C4-2B (cell line): ENCODE measurements at regions not wholly inside any gene's neighbourhood (a gene's known extent, or its start where the extent isn't known, plus 50 kb on each side); places are given as distances from the start of the nearest gene placed in this dataset.
"Not testable (repeated sequence)": the region's sequence is repeated elsewhere in the genome, so short reads cannot be mapped to it uniquely, and the experiment has no call there.

Experiments used
- H3K27ac ChIP-seq: fragments of 450-650 bp; 2 replicates; pipeline ENCODE4 v1.5.1; 2017
- CTCF ChIP-seq: fragments of 450-650 bp; conservative IDR thresholded peaks from 2 replicates; pipeline ENCODE4 v1.5.1; 2017; ENCODE audit warnings: mild to moderate bottlenecking
- ZFX ChIP-seq: fragments of 450-650 bp; IDR thresholded peaks from 2 replicates; pipeline ENCODE4 v1.6.1; 2017

DNA sequence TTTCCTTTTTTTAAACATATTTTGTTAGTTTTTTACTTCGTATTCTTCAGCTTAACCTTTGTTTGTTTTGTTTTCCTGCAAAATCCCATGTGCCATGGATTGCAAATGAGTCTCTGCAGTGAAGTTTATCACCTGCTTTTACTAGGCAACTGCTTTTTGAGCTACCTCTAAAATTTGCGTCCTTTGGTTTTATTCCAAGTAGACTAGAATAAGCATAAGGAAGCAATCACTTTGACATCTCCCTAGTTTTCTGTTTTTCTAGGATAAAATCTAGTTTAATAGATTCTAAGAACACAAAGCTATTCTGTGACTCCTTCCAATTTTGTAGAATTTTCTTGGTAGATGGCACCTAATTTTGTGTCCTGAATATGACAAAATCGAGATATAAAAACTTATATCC, 1059.2 kb downstream of the OTOL1 start:
- H3K27ac ChIP-seq: no peak overlapping the region
- no peak for TF ChIP-seq ZFX
- TF ChIP-seq CTCF: no peak

DNA sequence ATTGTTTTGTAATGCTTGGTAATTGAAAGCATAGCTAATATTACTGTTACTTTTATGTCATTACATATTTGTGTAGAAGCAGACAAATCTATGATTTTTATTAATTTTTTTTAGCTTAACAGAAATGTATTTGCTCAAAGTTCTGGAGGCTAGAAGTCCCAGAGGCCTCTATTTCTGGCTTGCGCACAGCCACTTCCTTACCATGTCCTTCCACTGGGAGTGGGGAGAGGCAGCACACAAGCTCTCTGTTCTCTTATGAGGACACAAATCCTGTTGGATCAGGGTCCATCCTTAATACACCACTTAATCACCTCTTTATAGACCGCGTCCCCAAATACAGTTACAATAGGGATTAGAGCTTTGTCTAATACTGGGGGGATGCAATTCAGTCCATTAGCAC, 1061.4 kb downstream of the OTOL1 start:
- no peak overlapping the region for H3K27ac ChIP-seq

GRCh38 chr3:162568706-162569105, 1072.1 kb downstream of the OTOL1 start:
- H3K27ac ChIP-seq: no peak overlapping the region
- TF ChIP-seq ZFX (no peak), CTCF (no peak)

More for the DNA sequence above, 1061.4 kb downstream of the OTOL1 start:
- TF ChIP-seq ZFX (no peak), CTCF (no peak)

DNA sequence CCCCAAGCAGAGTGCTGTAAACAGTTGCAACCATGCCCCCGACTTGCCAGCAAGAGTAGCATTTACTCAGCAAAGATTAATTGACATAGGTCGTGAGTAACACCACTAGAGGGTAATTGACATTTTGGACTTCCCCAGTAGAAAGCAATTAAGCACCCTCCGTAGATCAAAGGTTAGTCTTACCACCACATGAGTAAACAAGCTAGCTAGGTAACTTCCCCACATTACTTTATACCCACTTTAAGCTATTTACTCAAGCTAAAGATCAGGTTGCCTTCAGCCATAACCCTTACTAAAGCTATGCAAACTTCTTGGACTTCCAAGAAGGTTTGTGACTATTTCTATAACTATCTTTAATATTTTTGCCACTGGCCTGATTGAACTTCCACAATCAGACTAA, 1072.7 kb downstream of the OTOL1 start:
- no peak for TF ChIP-seq ZFX
- no peak for TF ChIP-seq CTCF
- no peak overlapping the region for H3K27ac ChIP-seq

DNA sequence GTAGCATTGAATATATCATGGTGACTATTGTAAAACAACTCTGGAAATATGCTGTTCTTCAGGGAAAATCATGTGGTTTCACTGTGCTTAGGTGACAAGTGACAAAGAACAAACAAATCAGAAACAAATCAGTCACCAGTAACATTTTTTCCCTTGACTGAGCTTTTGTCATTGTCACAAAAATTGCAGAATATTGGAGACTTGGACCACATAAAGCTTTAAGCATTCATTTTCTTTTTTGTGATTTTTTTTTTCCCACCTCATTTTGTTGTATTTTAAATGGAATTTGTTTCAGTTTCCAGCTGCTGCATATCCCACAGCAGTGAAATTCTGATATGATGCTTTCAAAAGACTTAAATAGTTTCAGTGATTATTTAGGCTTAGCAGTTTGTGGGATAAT, 1088.4 kb downstream of the OTOL1 start:
- no peak overlapping the region for H3K27ac ChIP-seq
- TF ChIP-seq CTCF (no peak), ZFX (no peak)

DNA sequence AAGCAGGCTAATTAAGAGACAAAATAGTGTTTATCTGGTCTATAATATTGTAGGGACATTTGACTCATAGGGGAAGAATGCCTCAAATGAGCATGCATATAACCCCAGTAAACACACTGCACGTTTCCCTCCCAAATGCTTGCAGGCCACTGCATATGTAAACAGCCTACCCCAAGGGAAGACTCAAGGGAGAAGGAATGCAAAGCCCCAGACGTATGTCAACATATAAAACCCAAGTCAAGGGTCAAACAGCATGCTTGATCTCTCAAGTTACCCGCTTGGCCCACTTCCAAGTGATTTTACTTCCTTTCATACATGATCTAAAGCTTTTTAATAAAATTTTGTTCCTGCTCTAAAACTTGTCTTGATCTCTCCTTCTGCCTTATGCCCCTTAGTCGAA, 1090.0 kb downstream of the OTOL1 start:
- no peak for TF ChIP-seq CTCF
- H3K27ac ChIP-seq: no peak overlapping the region

- TF ChIP-seq CTCF: no peak
- TF ChIP-seq ZFX: no peak
- no peak overlapping the region for H3K27ac ChIP-seq
Measured at GRCh38 chr3:162597226-162597625, 1100.6 kb downstream of the OTOL1 start.

DNA sequence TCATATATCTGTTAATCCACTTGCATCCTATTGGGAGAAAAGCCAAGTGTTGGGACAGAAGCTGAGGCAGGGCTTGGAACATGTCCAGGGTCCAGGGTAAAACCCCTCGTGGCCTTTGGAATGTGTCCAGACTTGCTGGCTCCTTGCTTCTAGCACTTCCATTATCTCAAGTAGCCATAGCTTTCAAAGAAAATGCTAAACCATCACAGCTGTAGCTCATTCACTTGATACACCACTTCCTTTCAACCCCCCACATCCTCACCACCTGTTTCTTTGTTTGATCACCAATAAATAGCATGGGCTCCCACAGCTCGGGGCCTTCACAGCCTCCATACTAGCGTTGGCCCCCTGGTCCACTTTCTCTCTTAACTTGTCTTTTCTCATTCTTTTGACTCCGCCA, 1101.9 kb downstream of the OTOL1 start:
- H3K27ac ChIP-seq: not testable (repeated sequence)

- not testable (repeated sequence) for H3K27ac ChIP-seq
Measured at GRCh38 chr3:162599742-162600141, 1103.1 kb downstream of the OTOL1 start.
